UCSD-AML1 (cell line): ENCODE measurements at regions not wholly inside any gene's neighbourhood (a gene's known extent, or its start where the extent isn't known, plus 50 kb on each side); places are given as distances from the start of the nearest gene placed in this dataset.
A peak's percentile ranks its signal among the peaks of the same experiment; 100 is the strongest.
"Not testable (repeated sequence)": the region's sequence is repeated elsewhere in the genome, so short reads cannot be mapped to it uniquely, and the experiment has no call there.

Experiments used
- DNase-seq: peaks from one replicate; lab custom pipeline; 2025; ENCODE audit not compliant: unreplicated experiment; lab: John Stamatoyannopoulos, UW

DNA sequence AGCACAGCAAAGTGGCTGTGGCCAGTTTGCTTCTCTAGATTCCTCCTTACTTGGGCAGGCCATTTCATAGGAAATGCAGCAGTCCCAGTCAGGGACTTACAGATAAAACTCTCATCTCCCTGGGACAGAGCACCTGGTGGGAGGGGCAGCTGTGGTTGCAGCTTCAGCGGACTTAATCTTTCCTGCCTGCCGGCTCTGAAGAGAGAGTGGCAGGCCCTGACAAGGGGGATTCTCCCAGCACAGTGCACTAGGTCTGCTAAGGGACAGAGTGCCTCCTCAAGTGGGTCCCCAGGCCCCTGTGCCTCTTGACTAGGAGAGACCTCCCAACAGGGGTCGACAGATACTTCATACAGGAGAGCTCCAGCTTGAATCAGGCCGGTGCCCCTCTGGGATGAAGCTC lies 1649.1 kb downstream of the LRRC4C start:
- no peak for DNase-seq

- no peak for DNase-seq
Observed at GRCh38 chr11:39809833-39810232, 1649.6 kb downstream of the LRRC4C start.

DNA sequence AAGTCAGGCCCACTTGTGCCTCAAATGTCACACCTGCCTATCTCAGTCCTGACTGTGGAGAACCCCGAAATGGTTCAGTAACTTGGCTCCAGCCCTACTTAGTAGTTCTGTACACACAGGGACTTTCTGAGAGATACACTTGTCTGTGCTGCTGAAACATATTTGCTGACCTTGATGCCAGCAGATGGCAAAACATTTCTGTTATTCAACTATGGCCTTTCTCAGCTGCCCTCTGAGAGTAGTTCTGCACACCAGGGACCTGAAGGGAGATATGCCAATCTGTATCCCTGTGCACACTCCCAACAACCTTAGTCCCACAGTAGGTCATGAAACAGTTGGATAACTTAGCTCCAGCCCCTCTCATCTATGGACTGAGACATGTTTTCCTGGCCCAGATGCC lies 1651.5 kb downstream of the LRRC4C start:
- DNase-seq: no peak

GRCh38 chr11:39806652-39807051 lies 1652.8 kb downstream of the LRRC4C start:
- DNase-seq: no peak

- DNase-seq: no peak
Observed at GRCh38 chr11:39804271-39804670, 1655.2 kb downstream of the LRRC4C start.

- no peak for DNase-seq
Observed at GRCh38 chr11:39786682-39787081, 1672.8 kb downstream of the LRRC4C start.

GRCh38 chr11:39786281-39786680 lies 1673.2 kb downstream of the LRRC4C start:
- no peak for DNase-seq

DNA sequence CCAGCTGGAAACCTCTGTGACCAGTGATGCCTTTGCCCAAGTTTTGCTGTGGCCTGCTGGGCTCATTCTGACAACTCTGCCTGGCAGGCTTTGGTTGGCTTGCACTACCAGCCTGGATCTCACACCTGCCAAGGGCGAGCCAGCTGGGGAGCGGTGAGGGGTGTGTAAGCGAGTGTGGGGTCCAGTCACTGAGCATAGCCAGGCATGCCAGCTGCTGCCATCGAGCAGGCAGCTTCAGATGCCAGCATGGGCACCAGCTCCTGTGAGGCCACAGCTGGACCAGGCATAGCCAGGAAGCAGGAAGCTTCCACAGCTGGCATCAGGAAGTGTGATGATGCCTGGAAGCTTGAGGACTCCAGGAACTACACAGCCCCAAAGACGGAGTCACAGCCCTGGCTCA lies 1674.6 kb downstream of the LRRC4C start:
- DNase-seq: no peak

- peak; percentile 6 for DNase-seq
Observed at GRCh38 chr11:39780131-39780530, 1679.3 kb downstream of the LRRC4C start.

DNA sequence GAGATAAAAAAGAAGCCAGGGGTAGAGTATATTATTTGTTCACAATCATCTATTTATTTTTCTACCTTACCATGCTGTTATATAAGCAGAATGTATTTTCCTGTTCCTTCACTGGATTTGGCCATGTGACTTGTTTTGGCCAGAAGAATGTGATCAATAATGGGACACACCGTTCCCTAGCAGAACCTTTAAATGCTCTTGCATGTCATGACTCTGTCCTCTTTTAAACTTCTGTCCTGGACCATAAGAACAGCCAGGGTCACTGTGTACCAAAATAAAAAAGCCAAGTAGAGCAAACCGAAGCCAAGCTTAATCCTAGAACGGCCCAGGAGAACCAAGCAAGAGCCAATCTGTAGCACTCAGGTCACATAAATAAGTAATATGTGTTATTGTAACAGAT lies 1682.4 kb downstream of the LRRC4C start:
- DNase-seq: no peak

GRCh38 chr11:39772525-39773137 lies 1686.8 kb downstream of the LRRC4C start:
- peak; percentile 14 for DNase-seq

DNA sequence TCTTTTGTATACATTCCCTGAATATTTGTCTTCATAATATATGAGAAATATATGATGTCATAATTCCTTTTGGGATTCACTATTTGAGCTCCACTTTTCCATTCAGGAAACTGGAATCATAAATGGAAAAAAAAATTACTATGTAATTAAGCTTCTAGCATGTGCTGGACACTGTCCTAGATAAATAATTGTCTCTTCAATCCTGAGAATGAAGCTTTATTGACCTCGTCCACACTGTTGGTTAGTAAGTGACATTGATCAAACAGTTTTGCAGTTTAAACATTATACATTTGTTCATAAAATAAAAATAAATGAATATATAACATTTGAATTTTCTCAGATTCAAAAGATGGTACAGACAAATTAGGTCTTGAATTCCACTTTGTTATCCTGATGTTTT lies 1691.2 kb downstream of the LRRC4C start:
- no peak for DNase-seq

DNA sequence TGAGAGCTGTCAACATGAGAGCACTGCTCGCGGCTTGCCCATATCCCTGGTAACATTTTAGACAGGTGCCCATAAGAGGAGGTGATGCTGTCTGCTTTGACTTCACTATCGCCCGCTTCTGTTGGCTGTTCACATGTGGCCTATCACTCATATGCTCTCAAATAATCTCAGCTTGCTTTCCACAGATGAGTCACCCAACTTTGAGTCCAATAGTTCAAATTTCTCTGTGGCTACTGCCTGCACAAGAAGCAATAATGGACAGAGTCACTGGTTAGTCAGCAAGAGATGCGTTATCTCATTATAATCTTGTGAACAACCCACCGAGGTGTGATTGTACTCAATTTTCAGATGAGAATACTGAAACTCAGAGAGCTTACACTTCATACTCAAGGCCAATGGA lies 1714.1 kb downstream of the LRRC4C start:
- DNase-seq: no peak

DNA sequence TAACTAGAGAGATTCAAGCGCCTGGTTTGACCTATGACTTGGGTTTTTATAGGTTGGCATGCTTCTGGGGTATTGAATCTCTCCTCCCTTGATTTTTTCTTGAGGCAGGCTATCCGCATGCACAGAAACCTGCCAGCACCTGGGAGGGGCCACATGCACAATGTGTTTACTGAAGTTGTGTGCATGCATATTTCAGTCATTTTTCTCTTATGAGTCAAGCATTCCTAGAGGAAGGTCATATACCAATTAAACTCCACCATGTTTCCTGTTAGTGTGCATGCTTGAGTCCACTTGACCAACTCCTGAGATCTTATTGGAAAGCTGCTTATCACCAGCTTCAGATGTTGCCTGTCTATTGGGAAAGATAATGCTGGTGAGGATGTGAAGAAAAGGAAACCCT lies 1718.4 kb downstream of the LRRC4C start:
- DNase-seq: no peak

DNA sequence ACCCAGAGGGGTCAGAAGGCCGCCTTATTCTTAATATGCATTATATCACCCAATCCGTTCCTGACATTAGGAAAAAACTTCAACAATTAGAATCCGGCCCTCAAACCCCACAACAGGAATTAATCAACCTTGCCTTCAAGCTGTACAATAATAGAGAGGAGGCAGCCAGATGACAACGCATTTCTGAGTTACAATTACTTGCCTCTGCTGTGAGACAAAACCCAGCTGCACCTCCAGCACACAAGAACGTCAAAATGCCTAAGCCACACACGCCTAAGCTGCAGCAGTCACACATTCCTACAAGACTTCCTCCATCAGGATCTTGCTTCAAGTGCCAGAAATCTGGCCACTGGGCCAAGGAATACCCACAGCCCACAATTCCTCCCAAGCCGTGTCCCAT lies 1723.1 kb downstream of the LRRC4C start:
- not testable (repeated sequence) for DNase-seq

- DNase-seq: no peak
Observed at GRCh38 chr11:39732001-39732400, 1727.5 kb downstream of the LRRC4C start.

DNA sequence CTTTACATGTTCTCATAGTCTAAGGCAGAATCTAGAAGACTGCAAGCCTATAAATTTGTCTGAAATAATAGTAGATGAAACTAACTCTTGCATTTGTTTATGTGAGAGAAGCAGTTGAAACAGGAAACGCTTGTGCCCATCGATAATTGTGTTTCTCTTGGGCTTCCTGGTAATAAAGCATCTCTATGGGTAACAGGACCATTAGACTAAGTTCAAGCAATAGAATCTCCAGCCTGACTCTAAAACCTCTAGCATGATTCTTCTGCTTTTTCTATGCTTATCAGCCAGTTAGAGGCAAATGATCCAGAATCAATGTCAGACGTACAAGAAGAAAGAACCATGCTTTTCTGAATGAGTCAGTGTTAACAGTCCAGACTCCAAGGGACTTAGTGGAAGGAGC lies 1734.4 kb downstream of the LRRC4C start:
- no peak for DNase-seq

DNA sequence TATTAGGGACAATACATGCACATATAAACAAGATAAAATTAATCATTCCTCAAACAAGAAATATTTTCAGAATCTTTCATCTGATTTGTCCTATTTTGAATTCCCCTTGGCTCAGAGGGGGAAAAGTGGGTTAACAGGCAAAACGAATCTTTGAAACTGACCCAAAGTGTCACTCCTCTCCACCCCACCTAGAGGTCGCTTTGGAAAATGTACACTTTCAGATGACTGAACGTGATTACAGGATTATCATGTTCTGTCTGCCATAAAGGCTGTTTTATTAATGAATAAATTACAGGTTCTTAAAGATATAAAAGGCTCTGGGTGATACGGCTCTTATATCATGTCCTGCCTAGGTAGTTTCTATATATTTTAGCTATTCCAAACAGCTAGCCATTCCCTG lies 1735.0 kb downstream of the LRRC4C start:
- DNase-seq: no peak

- no peak for DNase-seq
Observed at GRCh38 chr11:39712581-39712980, 1746.9 kb downstream of the LRRC4C start.

- no peak for DNase-seq
Observed at GRCh38 chr11:39690856-39691255, 1768.6 kb downstream of the LRRC4C start.

GRCh38 chr11:39683951-39684554 lies 1775.4 kb downstream of the LRRC4C start:
- no peak for DNase-seq

DNA sequence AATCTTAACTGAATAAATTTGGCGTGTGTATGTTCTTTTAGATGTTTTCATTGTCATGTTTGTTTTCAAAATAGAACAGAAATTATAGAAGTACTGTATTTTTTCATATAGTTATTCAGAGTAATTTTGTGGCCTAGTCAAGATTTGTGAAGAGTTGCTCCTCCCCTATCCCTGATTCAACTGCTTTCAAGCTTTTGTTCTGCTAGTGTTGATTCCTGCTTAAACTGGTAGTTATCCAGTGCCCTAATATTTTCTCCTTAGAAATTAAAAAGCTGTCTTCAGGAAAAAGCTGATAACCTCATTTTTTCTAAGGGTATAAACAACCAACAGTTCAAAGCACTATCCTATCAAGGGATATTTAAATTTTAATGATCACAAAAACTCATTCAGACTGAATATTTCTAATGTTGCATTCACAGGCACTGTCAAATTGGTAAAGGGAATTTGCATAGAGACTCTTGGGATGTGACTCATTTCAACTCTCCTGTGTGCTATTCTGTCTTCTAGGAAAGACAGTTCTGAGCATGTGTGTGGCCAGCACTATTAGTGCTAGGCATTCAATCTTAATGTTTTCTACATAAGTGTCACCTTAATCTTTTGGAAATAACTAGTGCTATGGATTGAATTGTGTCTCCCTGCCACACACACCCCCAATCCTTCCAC lies 1776.0 kb downstream of the LRRC4C start:
- no peak for DNase-seq

DNA sequence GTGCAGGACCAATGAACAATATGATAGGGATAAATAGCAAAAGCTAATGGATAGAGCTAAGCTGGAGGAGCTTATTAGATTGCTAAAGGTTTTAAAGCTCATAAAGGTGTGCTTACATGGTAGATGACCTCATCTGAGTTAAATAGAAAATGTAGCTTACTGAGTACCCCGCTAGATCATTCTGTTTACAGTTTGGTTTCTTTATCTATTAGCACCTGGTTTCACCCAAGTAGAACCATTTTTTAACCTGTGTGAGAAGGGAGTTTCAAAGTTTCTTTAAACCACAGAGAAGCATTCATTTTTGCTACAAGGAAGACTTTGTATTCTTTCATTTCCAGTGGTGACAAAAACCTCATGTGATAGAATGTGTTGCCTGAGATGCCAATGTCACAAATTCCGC lies 1778.0 kb downstream of the LRRC4C start:
- no peak for DNase-seq
